GM23338 (cell line): ENCODE measurements at regions not wholly inside any gene's neighbourhood (a gene's known extent, or its start where the extent isn't known, plus 50 kb on each side); places are given as distances from the start of the nearest gene placed in this dataset.

Experiments
- ATAC-seq: fragments of 200-7000 bp; cut with Tn5 transposase; 3 replicates; pipeline ENCODE4 v1.9.1; 2020
- DNase-seq: peaks from one replicate; pipeline ENCODE4 v3.0.0-alpha.2; 2015; ENCODE audit warnings: low spot score
- H2AFZ ChIP-seq: fragments of 200-600 bp; sonication (generic); 2 replicates; pipeline ENCODE4 v1.8.0; 2016; ENCODE audit warnings: antibody characterized with exemption, mild to moderate bottlenecking, moderate library complexity
- H3F3A ChIP-seq: fragments of 200-600 bp; sonication (generic); replicated peaks from 2 replicates; pipeline ENCODE4 v1.8.0; 2017; ENCODE audit warnings: antibody characterized with exemption, mixed run types, low read depth
- H3K27ac ChIP-seq: fragments of 200-600 bp; sonication (generic); 2 replicates; pipeline ENCODE4 v1.6.1; 2016; ENCODE audit warnings: low read depth
- H3K27me3 ChIP-seq: fragments of 200-600 bp; sonication (generic); 2 replicates; pipeline ENCODE4 v1.8.0; 2016; ENCODE audit warnings: mild to moderate bottlenecking, mixed run types, moderate library complexity; ENCODE audit not compliant: insufficient read depth
- H3K36me3 ChIP-seq: fragments of 200-600 bp; sonication (generic); 2 replicates; pipeline ENCODE4 v1.8.0; 2016; ENCODE audit warnings: mild to moderate bottlenecking; ENCODE audit not compliant: insufficient read depth
- H3K4me1 ChIP-seq: fragments of 200-600 bp; sonication (generic); 2 replicates; pipeline ENCODE4 v1.8.0; 2016; ENCODE audit warnings: mild to moderate bottlenecking, moderate library complexity; ENCODE audit not compliant: insufficient read depth
- H3K4me2 ChIP-seq: fragments of 200-600 bp; sonication (generic); 2 replicates; pipeline ENCODE4 v1.7.1; 2017; ENCODE audit warnings: mixed run types
- H3K4me3 ChIP-seq: fragments of 200-600 bp; sonication (generic); 2 replicates; pipeline ENCODE4 v1.6.1; 2016; ENCODE audit warnings: mixed run types
- H3K79me2 ChIP-seq: fragments of 200-600 bp; sonication (generic); replicated peaks from 2 replicates; pipeline ENCODE4 v1.8.0; 2017; ENCODE audit warnings: mild to moderate bottlenecking; ENCODE audit not compliant: insufficient read depth
- H3K9me2 ChIP-seq: fragments of 200-600 bp; sonication (generic); 2 replicates; pipeline ENCODE4 v1.8.0; 2017; ENCODE audit not compliant: insufficient read depth
- H4K20me1 ChIP-seq: fragments of 200-600 bp; sonication (generic); replicated peaks from 2 replicates; pipeline ENCODE4 v1.8.0; 2017; ENCODE audit warnings: mild to moderate bottlenecking; ENCODE audit not compliant: insufficient read depth
- H3K27ac Mint-ChIP-seq: 2 replicates; pipeline ENCODE4 v1.8.0; 2020; ENCODE audit warnings: inconsistent platforms, mild to moderate bottlenecking, moderate library complexity, mixed read lengths
- H3K27me3 Mint-ChIP-seq: 3 replicates; pipeline ENCODE4 v1.8.0; 2022; ENCODE audit warnings: low read depth, mild to moderate bottlenecking, moderate library complexity, mixed read lengths, inconsistent platforms; ENCODE audit not compliant: insufficient read depth, poor library complexity
- H3K36me3 Mint-ChIP-seq: 3 replicates; pipeline ENCODE4 v1.8.0; 2021; ENCODE audit warnings: low read depth, mild to moderate bottlenecking, inconsistent platforms, moderate library complexity, mixed read lengths
- H3K4me1 Mint-ChIP-seq: 3 replicates; pipeline ENCODE4 v1.8.0; 2020; ENCODE audit warnings: mild to moderate bottlenecking, inconsistent platforms, mixed read lengths
- H3K4me3 Mint-ChIP-seq: 3 replicates; pipeline ENCODE4 v1.8.0; 2021; ENCODE audit warnings: moderate library complexity, mild to moderate bottlenecking, inconsistent platforms, mixed read lengths
- H3K9me3 Mint-ChIP-seq: 3 replicates; pipeline ENCODE4 v1.8.0; 2020; ENCODE audit warnings: moderate library complexity, mild to moderate bottlenecking, inconsistent platforms, mixed read lengths
- CREB1 ChIP-seq: fragments of 250-450 bp; sonication (Bioruptor Pico); IDR thresholded peaks from 2 replicates; pipeline ENCODE4 v1.5.0; 2020; ENCODE audit warnings: low read depth, mild to moderate bottlenecking, moderate library complexity
- JUNB ChIP-seq: IDR thresholded peaks from one replicate; pipeline ENCODE4 v1.6.1; 2016; ENCODE audit warnings: antibody characterized with exemption; ENCODE audit not compliant: unreplicated experiment
- NANOG ChIP-seq: IDR thresholded peaks from 2 replicates; pipeline ENCODE4 v1.6.1; 2016; ENCODE audit warnings: antibody characterized with exemption, borderline replicate concordance
- REST ChIP-seq: IDR thresholded peaks from one replicate; pipeline ENCODE4 v1.6.1; 2018; ENCODE audit warnings: antibody characterized with exemption; ENCODE audit not compliant: unreplicated experiment
- ZNF331 ChIP-seq: fragments of 250-450 bp; sonication (Bioruptor Pico); IDR thresholded peaks from 2 replicates; pipeline ENCODE4 v1.5.0; 2020; ENCODE audit warnings: low read depth, mild to moderate bottlenecking, moderate library complexity
- ZNF462 ChIP-seq: fragments of 250-450 bp; sonication (Bioruptor Pico); IDR thresholded peaks from 2 replicates; pipeline ENCODE4 v1.5.0; 2020; ENCODE audit warnings: mild to moderate bottlenecking, moderate library complexity

GRCh38 chr10:131513901-131514300 lies 202.4 kb upstream of the TCERG1L start (continued):
- TF ChIP-seq ZNF462 (no peak), NANOG (no peak), CREB1 (CRISPR knock-in tag) (no peak), JUNB (no peak)

- no peak for DNase-seq
- H3K36me3 ChIP-seq: peaks cover 3% of the 10 kb centered on the region; the same call in 1 of the 2 replicates
- H3F3A ChIP-seq: no peaks in the 10 kb centered on the region
- no peak overlapping the region for H3K4me3 Mint-ChIP-seq
- no peaks in the 10 kb centered on the region for H3K4me1 ChIP-seq
- peaks cover 39% of the 10 kb centered on the region for H3K36me3 Mint-ChIP-seq
- no peak overlapping the region for H2AFZ ChIP-seq
- TF ChIP-seq REST: no peak
- TF ChIP-seq NANOG: no peak
- no peak for TF ChIP-seq ZNF331 (CRISPR knock-in tag)
- peaks cover 68% of the 10 kb centered on the region for H3K9me3 Mint-ChIP-seq
- H3K79me2 ChIP-seq: no peaks in the 10 kb centered on the region
- no peak overlapping the region for H3K27ac ChIP-seq
- H4K20me1 ChIP-seq: no peaks in the 10 kb centered on the region
- no peak overlapping the region for H3K4me2 ChIP-seq
- H3K4me1 Mint-ChIP-seq: no peaks in the 10 kb centered on the region; the same call in 2 of the 3 replicates
- no peaks in the 10 kb centered on the region for H3K27me3 ChIP-seq
- H3K4me3 ChIP-seq: no peak overlapping the region
- no peaks in the 10 kb centered on the region for H3K9me2 ChIP-seq
- no peak for ATAC-seq
- H3K27me3 Mint-ChIP-seq: no peaks in the 10 kb centered on the region
- H3K27ac Mint-ChIP-seq: no peak overlapping the region
These were observed 202.9 kb upstream of the TCERG1L start for GRCh38 chr10:131514454-131514853.
